Ascending aorta (tissue), 2 donors: ENCODE measurements at regions not wholly inside any gene's neighbourhood (a gene's known extent, or its start where the extent isn't known, plus 50 kb on each side); places are given as distances from the start of the nearest gene placed in this dataset.

Experiments
- DNase-seq, 2 donors: peaks; one replicate each; pipeline ENCODE4 v3.0.0-alpha.2; 2019; ENCODE audit warnings: low spot score in 2 of 2
- H3K27ac ChIP-seq, 2 donors: fragments of 200-600 bp; sonication (generic); one replicate each; pipeline ENCODE4 v1.5.1; 2016 to 2017; ENCODE audit warnings: mild to moderate bottlenecking in 1 of 2
- H3K27me3 ChIP-seq: fragments of 200-600 bp; sonication (generic); one replicate; pipeline ENCODE4 v1.5.1; 2017
- H3K36me3 ChIP-seq, 2 donors: fragments of 200-600 bp; sonication (generic); one replicate each; pipeline ENCODE4 v1.5.1; 2016
- H3K4me1 ChIP-seq, 2 donors: fragments of 200-600 bp; sonication (generic); one replicate each; pipeline ENCODE4 v1.5.1; 2016 to 2017; ENCODE audit warnings: mild to moderate bottlenecking in 1 of 2
- H3K4me3 ChIP-seq, 2 donors: fragments of 200-600 bp; sonication (generic); one replicate each; pipeline ENCODE4 v1.5.1; 2016 to 2017; ENCODE audit warnings: mild to moderate bottlenecking in 1 of 2
- H3K9me3 ChIP-seq, 2 donors: fragments of 200-600 bp; sonication (generic); one replicate each; pipeline ENCODE4 v1.5.1; 2016
- CTCF ChIP-seq, 3 experiments: fragments of 200-600 bp in 2 of 3; fragments of 450-650 bp in 1 of 3; sonication (generic) in 2 of 3; IDR thresholded peaks; one replicate each; pipeline ENCODE4 v1.5.1; 2016 to 2019; ENCODE audit warnings: antibody characterized with exemption in 3 of 3, mild to moderate bottlenecking in 1 of 3, moderate library complexity in 1 of 3
- intact Hi-C: fragments of 100-400 bp; cut with DNase I; formaldehyde crosslinking; loops from one replicate; pipeline ENCODE4 v1.15.1; 2023

DNA sequence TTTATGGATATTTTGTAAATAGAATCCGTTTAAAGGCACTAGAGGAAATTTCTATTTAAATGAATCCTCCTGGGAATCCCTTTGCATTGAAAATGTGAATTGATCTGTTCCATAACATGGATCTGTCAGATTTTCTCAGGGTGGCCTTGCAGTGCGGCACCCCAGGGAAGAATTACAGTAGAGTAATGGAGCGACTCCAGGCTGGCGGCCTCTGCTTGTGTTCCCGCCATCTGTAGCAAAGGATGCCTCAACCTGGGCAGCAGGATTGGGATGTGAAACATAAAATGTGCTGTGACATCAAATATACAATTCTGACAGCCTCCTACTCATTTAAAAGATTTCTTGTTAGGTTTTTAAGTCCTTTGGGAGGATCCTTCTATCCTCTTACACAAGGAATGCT, 115.9 kb downstream of the RHOU start:
- TF ChIP-seq CTCF (IDR thresholded peaks at IDR 0.05), result no peak
- Histone ChIP-seq H3K27ac (no peak overlapping the region), H3K4me1 (no peaks in the 10 kb centered on the region), H3K36me3 (no peaks in the 10 kb centered on the region), H3K9me3 (no peaks in the 10 kb centered on the region), H3K4me3 (no peak overlapping the region), H3K27me3 (no peaks in the 10 kb centered on the region)
- DNase-seq, result no peak
- intact Hi-C loops, result no loop called here

DNA sequence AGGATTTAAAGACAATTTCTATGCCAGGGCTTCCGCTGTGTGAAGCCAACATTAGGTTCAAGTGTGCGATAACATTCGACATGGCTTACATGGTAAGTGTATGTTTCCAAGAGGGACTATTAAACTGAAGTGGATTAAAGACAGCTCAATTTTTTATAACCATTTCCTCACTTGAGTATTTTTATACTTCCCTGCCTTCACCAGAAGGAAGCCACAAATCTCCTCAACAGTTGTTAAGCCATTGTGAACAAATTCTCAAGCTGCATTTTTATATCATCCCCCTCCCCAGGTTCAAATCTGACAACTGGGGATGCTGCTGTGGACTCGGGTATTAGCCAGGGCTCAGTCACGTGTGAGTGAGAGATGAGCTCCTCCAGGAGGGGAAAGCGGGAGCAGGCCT, 116.3 kb downstream of the RHOU start:
- H3K4me1 ChIP-seq, result no peaks in the 10 kb centered on the region
- no peaks in the 10 kb centered on the region for H3K27me3 ChIP-seq
- intact Hi-C loops, result no loop called here
- H3K36me3 ChIP-seq, result no peaks in the 10 kb centered on the region
- no peak for DNase-seq
- no peak overlapping the region for H3K27ac ChIP-seq
- H3K4me3 ChIP-seq, result no peak overlapping the region
- TF ChIP-seq CTCF (IDR thresholded peaks at IDR 0.05), result no peak
- no peaks in the 10 kb centered on the region for H3K9me3 ChIP-seq

- no peak for DNase-seq
- Histone ChIP-seq H3K4me1 (no peaks in the 10 kb centered on the region), H3K4me3 (no peak overlapping the region), H3K27me3 (no peaks in the 10 kb centered on the region), H3K9me3 (no peaks in the 10 kb centered on the region), H3K36me3 (no peaks in the 10 kb centered on the region), H3K27ac (no peak overlapping the region)
- intact Hi-C loops, result no loop called here
- no peak for TF ChIP-seq CTCF (IDR thresholded peaks at IDR 0.05)
Observed at GRCh38 chr1:228852024-228852423, 116.7 kb downstream of the RHOU start.

GRCh38 chr1:228852511-228853088, 117.3 kb downstream of the RHOU start:
- Histone ChIP-seq H3K9me3 (no peaks in the 10 kb centered on the region), H3K36me3 (no peaks in the 10 kb centered on the region), H3K4me3 (no peak overlapping the region), H3K27me3 (no peaks in the 10 kb centered on the region), H3K4me1 (no peaks in the 10 kb centered on the region), H3K27ac (no peak overlapping the region)
- no peak for DNase-seq
- intact Hi-C loops, result no loop called here
- TF ChIP-seq CTCF (IDR thresholded peaks at IDR 0.05), result no peak

- Histone ChIP-seq H3K27ac (no peak overlapping the region), H3K9me3 (no peaks in the 10 kb centered on the region), H3K36me3 (no peaks in the 10 kb centered on the region), H3K4me1 (no peaks in the 10 kb centered on the region), H3K27me3 (no peaks in the 10 kb centered on the region), H3K4me3 (no peak overlapping the region)
- intact Hi-C loops, result no loop called here
- TF ChIP-seq CTCF (IDR thresholded peaks at IDR 0.05), result no peak
- DNase-seq, result no peak
Observed at GRCh38 chr1:228853191-228853590, 117.9 kb downstream of the RHOU start.

- H3K27me3 ChIP-seq, result no peaks in the 10 kb centered on the region
- no peaks in the 10 kb centered on the region for H3K9me3 ChIP-seq
- H3K4me3 ChIP-seq, result no peak overlapping the region
- intact Hi-C loops, result no loop called here
- DNase-seq, result no peak
- no peaks in the 10 kb centered on the region for H3K36me3 ChIP-seq
- H3K27ac ChIP-seq, result no peak overlapping the region
- no peak for TF ChIP-seq CTCF (IDR thresholded peaks at IDR 0.05)
- no peaks in the 10 kb centered on the region for H3K4me1 ChIP-seq
Observed at GRCh38 chr1:228853637-228854036, 118.4 kb downstream of the RHOU start.
